Suprapubic skin (tissue), 4 donors: ENCODE measurements at regions not wholly inside any gene's neighbourhood (a gene's known extent, or its start where the extent isn't known, plus 50 kb on each side); places are given as distances from the start of the nearest gene placed in this dataset.

Source experiments
- DNase-seq, 2 donors: peaks; one replicate each; pipeline ENCODE4 v3.0.0-alpha.2; 2019; ENCODE audit warnings: low spot score in 2 of 2
- H3K27ac ChIP-seq: fragments of 200-600 bp; sonication (generic); one replicate; pipeline ENCODE4 v1.5.1; 2019
- H3K27me3 ChIP-seq: fragments of 200-600 bp; sonication (generic); one replicate; pipeline ENCODE4 v1.5.1; 2019
- H3K36me3 ChIP-seq: fragments of 200-600 bp; sonication (generic); one replicate; pipeline ENCODE4 v1.5.1; 2019
- H3K4me1 ChIP-seq: fragments of 200-600 bp; sonication (generic); one replicate; pipeline ENCODE4 v1.5.1; 2019
- H3K4me3 ChIP-seq: fragments of 200-600 bp; sonication (generic); one replicate; pipeline ENCODE4 v1.5.1; 2019; ENCODE audit warnings: mild to moderate bottlenecking
- H3K9me3 ChIP-seq: fragments of 200-600 bp; sonication (generic); one replicate; pipeline ENCODE4 v1.5.1; 2019
- EP300 ChIP-seq: sonication (generic); formaldehyde crosslinking; IDR thresholded peaks from one replicate; pipeline ENCODE4 v1.6.1; 2017; ENCODE audit warnings: antibody characterized with exemption
- POLR2A ChIP-seq, 2 donors: fragments of 450-650 bp; IDR thresholded peaks; one replicate each; pipeline ENCODE4 v1.6.1; 2017; ENCODE audit warnings: antibody characterized with exemption in 2 of 2, mild to moderate bottlenecking in 2 of 2, moderate library complexity in 2 of 2
- POLR2AphosphoS5 ChIP-seq, 3 donors: sonication (generic); formaldehyde crosslinking; IDR thresholded peaks; one replicate each; pipeline ENCODE4 v1.6.1; 2017; ENCODE audit warnings: antibody characterized with exemption in 3 of 3
- WGBS: methylation state at CpG from one replicate; pipeline ENCODE4 v1.1.5; 2018; 5-methylcytosine and 5-hydroxymethylcytosine counted together
- TF ChIP-seq, protein P1 (sequence below), 2 donors: fragments of 200-600 bp in 1 of 2; fragments of 450-650 bp in 1 of 2; sonication (generic) in 1 of 2; IDR thresholded peaks; one replicate each; pipeline ENCODE4 v1.5.1; 2016 to 2019; ENCODE audit warnings: antibody characterized with exemption in 2 of 2, mild to moderate bottlenecking in 1 of 2, moderate library complexity in 1 of 2

DNA sequence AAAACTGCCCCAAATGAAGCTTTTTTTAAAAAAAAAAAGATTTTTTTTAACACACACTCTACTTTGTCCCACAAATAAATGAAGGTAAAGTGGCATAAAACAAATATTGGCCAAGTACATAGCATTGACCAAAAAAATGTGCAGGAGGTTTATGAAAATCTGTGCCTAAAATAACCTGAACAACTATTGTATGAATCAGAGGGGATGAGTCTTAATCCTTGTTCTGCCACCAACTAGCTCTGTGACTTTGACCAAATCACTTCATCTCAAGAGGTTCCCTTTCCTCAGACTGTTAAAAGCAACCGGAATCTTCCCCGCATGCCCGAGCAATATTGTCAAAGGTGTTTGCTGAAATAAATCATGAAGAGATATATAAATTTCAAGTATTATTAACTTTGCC, 150.4 kb upstream of the NEBL start:
- Histone ChIP-seq H3K27me3 (no peaks in the 10 kb centered on the region), H3K36me3 (no peaks in the 10 kb centered on the region), H3K4me3 (no peak overlapping the region), H3K27ac (no peak overlapping the region), H3K4me1 (no peaks in the 10 kb centered on the region), H3K9me3 (no peaks in the 10 kb centered on the region)
- DNase-seq = no peak
- no peak for TF ChIP-seq POLR2A (IDR thresholded peaks at IDR 0.05)
- TF ChIP-seq EP300 = no peak
- TF ChIP-seq, protein P1, sequence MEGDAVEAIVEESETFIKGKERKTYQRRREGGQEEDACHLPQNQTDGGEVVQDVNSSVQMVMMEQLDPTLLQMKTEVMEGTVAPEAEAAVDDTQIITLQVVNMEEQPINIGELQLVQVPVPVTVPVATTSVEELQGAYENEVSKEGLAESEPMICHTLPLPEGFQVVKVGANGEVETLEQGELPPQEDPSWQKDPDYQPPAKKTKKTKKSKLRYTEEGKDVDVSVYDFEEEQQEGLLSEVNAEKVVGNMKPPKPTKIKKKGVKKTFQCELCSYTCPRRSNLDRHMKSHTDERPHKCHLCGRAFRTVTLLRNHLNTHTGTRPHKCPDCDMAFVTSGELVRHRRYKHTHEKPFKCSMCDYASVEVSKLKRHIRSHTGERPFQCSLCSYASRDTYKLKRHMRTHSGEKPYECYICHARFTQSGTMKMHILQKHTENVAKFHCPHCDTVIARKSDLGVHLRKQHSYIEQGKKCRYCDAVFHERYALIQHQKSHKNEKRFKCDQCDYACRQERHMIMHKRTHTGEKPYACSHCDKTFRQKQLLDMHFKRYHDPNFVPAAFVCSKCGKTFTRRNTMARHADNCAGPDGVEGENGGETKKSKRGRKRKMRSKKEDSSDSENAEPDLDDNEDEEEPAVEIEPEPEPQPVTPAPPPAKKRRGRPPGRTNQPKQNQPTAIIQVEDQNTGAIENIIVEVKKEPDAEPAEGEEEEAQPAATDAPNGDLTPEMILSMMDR (IDR thresholded peaks at IDR 0.05) = no peak
- no peak for TF ChIP-seq POLR2AphosphoS5 (IDR thresholded peaks at IDR 0.05)
- WGBS = 75% methylated on average over 3 of the region's 3 CpGs

DNA sequence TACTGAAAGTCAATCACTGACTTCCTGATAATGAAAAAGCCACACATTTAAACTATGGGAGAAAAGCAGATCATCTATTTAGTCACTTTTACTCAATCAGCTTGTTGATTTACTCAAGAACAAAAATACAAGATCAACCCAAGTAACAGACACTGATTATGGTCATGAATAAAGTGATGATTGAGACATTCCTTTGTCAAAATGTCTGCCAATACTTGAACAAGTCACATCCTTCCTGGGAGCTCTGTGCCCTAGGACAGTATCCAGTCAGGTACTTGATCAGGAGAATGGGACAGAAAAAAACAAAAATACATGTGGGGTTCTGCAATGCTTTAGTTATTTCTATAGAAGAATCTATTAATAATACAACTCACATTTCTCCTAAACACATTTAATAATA, 150.0 kb upstream of the NEBL start:
- Histone ChIP-seq H3K27me3 (no peaks in the 10 kb centered on the region), H3K4me1 (no peaks in the 10 kb centered on the region)

DNA sequence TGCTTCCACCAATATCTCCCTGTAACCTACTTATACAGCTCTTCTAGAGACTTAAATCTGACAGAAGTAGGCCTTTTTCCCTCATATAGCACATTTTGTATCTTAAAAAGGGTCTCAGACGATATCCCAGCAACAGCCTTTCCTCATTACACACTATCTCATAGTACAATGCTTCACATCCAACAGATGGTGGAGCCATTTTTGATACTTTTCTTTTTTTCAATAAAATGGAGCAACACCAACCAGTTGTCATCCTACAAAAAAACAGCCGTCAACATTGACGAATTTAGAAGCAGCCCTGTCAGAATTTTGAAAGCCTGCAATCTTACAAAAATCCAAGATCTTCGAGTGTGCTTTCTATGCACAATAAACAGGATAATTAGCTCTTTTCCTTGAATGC, 145.9 kb upstream of the NEBL start:
- no peaks in the 10 kb centered on the region for H3K36me3 ChIP-seq

More for the DNA sequence above, 150.0 kb upstream of the NEBL start:
- Histone ChIP-seq H3K36me3 (no peaks in the 10 kb centered on the region), H3K4me3 (no peak overlapping the region), H3K27ac (no peak overlapping the region), H3K9me3 (no peaks in the 10 kb centered on the region)
- TF ChIP-seq, protein P1 (IDR thresholded peaks at IDR 0.05) = no peak
- TF ChIP-seq POLR2A (IDR thresholded peaks at IDR 0.05) (no peak), EP300 (no peak), POLR2AphosphoS5 (IDR thresholded peaks at IDR 0.05) (no peak)
- DNase-seq = no peak

DNA sequence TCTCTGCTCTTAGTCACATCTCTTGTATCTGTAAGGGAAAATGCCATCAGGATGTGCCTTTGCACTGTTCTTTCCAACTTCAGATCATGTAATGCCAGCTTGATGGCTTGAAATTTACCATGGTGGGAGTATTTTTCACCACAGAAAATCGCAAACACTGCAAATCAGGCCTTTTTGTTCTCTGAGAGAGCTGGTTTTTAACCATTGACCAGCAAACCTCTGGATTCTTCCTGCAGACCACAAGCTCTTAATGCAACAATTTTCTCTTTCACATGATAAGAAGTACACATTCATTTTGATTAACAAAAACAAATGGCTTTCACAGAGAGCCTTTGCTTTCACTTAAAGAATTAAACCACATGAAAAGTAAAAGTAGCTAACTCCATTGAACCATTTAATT, 145.4 kb upstream of the NEBL start:
- no peaks in the 10 kb centered on the region for H3K36me3 ChIP-seq
- no peaks in the 10 kb centered on the region for H3K9me3 ChIP-seq
- no peaks in the 10 kb centered on the region for H3K4me1 ChIP-seq
- no peak overlapping the region for H3K4me3 ChIP-seq
- WGBS = 87% methylated on average over 1 of the region's 1 CpG
- no peak for TF ChIP-seq EP300
- TF ChIP-seq, protein P1 (IDR thresholded peaks at IDR 0.05) = no peak
- TF ChIP-seq POLR2AphosphoS5 (IDR thresholded peaks at IDR 0.05) = no peak
- TF ChIP-seq POLR2A (IDR thresholded peaks at IDR 0.05) = no peak
- H3K27me3 ChIP-seq = no peaks in the 10 kb centered on the region
- DNase-seq = no peak
- no peak overlapping the region for H3K27ac ChIP-seq

More for the DNA sequence above, 145.9 kb upstream of the NEBL start:
- 90% methylated on average over 4 of the region's 4 CpGs for WGBS
- Histone ChIP-seq H3K27ac (no peak overlapping the region), H3K4me3 (no peak overlapping the region), H3K4me1 (no peaks in the 10 kb centered on the region), H3K27me3 (no peaks in the 10 kb centered on the region), H3K9me3 (no peaks in the 10 kb centered on the region)
- DNase-seq = no peak
- no peak for TF ChIP-seq POLR2AphosphoS5 (IDR thresholded peaks at IDR 0.05)

DNA sequence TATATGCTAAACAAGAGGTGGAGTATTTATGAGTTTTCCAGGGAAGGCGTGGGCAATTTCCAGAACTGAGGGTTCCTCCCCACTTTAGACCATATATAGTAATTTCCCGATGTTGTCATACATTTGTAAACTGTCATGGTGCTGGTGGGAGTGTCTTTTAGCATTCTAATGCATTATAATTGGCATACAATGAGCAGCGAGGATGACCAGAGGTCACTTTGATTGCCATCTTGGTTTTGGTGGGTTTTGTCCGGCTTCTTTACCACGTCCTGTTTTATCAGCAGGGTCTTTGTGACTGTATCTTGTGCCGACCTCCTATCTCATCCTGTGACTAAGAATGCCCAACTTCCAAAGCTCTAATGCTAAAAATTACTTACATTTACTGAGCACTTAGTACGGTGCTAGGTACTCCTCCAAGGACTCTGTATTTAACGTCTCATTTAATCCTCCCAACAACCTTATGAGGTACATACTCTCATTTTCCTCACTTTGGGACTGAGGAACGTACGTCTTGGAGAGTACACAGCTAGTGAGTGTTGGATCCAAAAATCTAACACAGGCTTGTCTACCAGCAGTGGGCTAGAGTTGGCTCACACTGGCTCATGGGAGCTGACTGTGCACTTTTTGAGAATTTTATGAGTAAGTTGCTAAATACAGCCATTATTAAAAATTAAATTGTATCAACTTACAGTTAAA, 144.8 kb upstream of the NEBL start:
- no peak for DNase-seq
- no peaks in the 10 kb centered on the region for H3K27me3 ChIP-seq
- TF ChIP-seq EP300 = no peak
- no peak for TF ChIP-seq POLR2AphosphoS5 (IDR thresholded peaks at IDR 0.05)
- TF ChIP-seq POLR2A (IDR thresholded peaks at IDR 0.05) = no peak
- TF ChIP-seq, protein P1 (IDR thresholded peaks at IDR 0.05) = no peak
- no peaks in the 10 kb centered on the region for H3K36me3 ChIP-seq
- H3K27ac ChIP-seq = no peak overlapping the region
- H3K4me3 ChIP-seq = no peak overlapping the region
- 93% methylated on average over 10 of the region's 10 CpGs for WGBS
- H3K4me1 ChIP-seq = no peaks in the 10 kb centered on the region
- no peaks in the 10 kb centered on the region for H3K9me3 ChIP-seq

DNA sequence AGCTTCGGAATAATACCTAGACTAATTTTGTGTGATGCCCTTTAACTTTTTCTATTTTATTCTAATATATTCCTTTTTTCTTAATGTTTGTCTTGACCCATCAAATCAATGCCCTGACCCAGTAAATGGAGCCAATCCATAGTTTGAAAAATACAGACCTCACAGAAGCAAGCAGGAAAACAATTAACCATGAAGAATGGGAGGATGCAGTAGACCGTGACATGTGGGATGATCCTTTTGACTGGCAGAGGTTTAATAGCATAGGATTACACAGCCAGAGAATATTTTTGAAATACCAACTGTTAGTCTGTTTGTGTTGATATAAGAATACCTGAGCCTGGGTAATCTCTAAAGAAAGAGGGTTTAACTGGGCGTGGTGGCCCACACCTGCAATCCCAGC, 142.6 kb upstream of the NEBL start:
- no peaks in the 10 kb centered on the region for H3K36me3 ChIP-seq
- H3K27ac ChIP-seq = no peak overlapping the region
- TF ChIP-seq POLR2AphosphoS5 (IDR thresholded peaks at IDR 0.05) = no peak
- H3K4me1 ChIP-seq = no peaks in the 10 kb centered on the region
- no peak for DNase-seq
- H3K27me3 ChIP-seq = no peaks in the 10 kb centered on the region
- no peak overlapping the region for H3K4me3 ChIP-seq
- WGBS = 93% methylated on average over 3 of the region's 3 CpGs
- H3K9me3 ChIP-seq = no peaks in the 10 kb centered on the region
